Upper lobe of right lung (tissue), 1 donor: ENCODE measurements at regions not wholly inside any gene's neighbourhood (a gene's known extent, or its start where the extent isn't known, plus 50 kb on each side); places are given as distances from the start of the nearest gene placed in this dataset.

Experiments
- ATAC-seq: fragments of 200-7000 bp; cut with Tn5 transposase; one replicate; pipeline ENCODE4 v1.9.1; 2020; ENCODE audit warnings: mild to moderate bottlenecking, moderate library complexity
- DNase-seq: peaks from one replicate; pipeline ENCODE4 v3.0.0-alpha.2; 2020
- H3K27ac ChIP-seq: fragments of 200-600 bp; one replicate; pipeline ENCODE4 v1.8.0; 2022
- H3K27me3 ChIP-seq: fragments of 200-600 bp; one replicate; pipeline ENCODE4 v1.8.0; 2022; ENCODE audit warnings: mild to moderate bottlenecking
- H3K36me3 ChIP-seq: fragments of 200-600 bp; one replicate; pipeline ENCODE4 v1.8.0; 2022
- H3K4me1 ChIP-seq: fragments of 200-600 bp; one replicate; pipeline ENCODE4 v1.8.0; 2022
- H3K4me3 ChIP-seq: fragments of 200-600 bp; one replicate; pipeline ENCODE4 v1.8.0; 2022; ENCODE audit warnings: mild to moderate bottlenecking
- H3K9me3 ChIP-seq: fragments of 200-600 bp; one replicate; pipeline ENCODE4 v1.8.0; 2022
- intact Hi-C: fragments of 100-400 bp; cut with DNase I; formaldehyde crosslinking; loops from one replicate; pipeline ENCODE4 v1.11.0; 2022
- TF ChIP-seq, protein P1 (sequence below): fragments of 200-600 bp; IDR thresholded peaks from one replicate; pipeline ENCODE4 v1.8.0; 2022; ENCODE audit warnings: antibody characterized with exemption
- donor health status: DM: no; HTN: yes; CAD: no; lungs with severe emphysema.

DNA sequence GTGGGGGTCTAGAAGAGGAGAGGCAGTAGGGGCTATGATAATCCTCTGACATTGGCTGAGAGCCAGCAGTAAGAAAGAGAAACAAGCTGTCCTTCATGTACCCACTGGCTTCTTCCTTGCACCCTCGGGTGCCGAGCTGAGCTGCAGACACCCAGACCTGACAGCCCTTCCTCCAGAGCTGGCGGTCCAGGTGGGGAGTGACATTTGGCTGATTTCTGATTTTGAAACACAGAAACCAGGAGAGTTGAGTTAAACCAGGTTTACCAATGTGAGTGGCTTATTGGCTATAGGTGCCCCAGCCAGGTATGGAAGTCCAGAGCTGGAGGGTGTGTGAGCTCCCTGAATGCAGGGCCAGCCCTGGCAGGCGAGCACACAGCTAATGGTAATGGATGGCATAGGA, 59.2 kb downstream of the GADD45G start:
- Histone ChIP-seq H3K4me3 (no peak overlapping the region), H3K4me1 (peaks cover 58% of the 10 kb centered on the region), H3K36me3 (no peaks in the 10 kb centered on the region), H3K27me3 (no peaks in the 10 kb centered on the region), H3K9me3 (no peaks in the 10 kb centered on the region), H3K27ac (peak overlapping the region; percentile 77)
- intact Hi-C loops: no loop called here
- TF ChIP-seq, protein P1, sequence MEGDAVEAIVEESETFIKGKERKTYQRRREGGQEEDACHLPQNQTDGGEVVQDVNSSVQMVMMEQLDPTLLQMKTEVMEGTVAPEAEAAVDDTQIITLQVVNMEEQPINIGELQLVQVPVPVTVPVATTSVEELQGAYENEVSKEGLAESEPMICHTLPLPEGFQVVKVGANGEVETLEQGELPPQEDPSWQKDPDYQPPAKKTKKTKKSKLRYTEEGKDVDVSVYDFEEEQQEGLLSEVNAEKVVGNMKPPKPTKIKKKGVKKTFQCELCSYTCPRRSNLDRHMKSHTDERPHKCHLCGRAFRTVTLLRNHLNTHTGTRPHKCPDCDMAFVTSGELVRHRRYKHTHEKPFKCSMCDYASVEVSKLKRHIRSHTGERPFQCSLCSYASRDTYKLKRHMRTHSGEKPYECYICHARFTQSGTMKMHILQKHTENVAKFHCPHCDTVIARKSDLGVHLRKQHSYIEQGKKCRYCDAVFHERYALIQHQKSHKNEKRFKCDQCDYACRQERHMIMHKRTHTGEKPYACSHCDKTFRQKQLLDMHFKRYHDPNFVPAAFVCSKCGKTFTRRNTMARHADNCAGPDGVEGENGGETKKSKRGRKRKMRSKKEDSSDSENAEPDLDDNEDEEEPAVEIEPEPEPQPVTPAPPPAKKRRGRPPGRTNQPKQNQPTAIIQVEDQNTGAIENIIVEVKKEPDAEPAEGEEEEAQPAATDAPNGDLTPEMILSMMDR: no peak
- DNase-seq (no peak), ATAC-seq (no peak)

DNA sequence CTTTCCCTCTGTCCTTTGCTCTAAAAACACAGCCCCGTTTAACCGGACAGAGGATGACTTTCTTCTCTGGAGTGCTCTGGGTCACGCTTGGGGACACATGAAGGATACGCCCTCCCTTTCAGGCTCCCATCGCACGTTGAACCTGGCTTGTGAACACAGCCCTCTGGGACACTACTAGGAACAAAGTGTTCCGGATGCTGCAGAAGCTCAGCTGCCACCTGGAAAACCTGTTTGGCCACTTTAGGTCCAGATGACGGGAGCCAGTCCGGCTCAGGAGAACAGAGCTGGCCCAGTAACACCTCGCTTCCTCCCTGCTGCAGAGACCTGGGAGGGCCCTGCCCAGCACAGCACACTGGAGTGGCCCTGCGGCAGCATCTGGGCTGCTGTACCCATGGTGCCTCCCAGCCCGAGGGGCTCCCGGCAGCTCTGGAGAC, 60.1 kb downstream of the GADD45G start:
- H3K9me3 ChIP-seq: no peaks in the 10 kb centered on the region
- intact Hi-C loops: no loop called here
- H3K4me1 ChIP-seq: peaks cover 52% of the 10 kb centered on the region
- peak overlapping the region; percentile 77 for H3K27ac ChIP-seq
- no peaks in the 10 kb centered on the region for H3K27me3 ChIP-seq
- ATAC-seq: peak; percentile 72
- no peak overlapping the region for H3K4me3 ChIP-seq
- TF ChIP-seq, protein P1: no peak
- no peaks in the 10 kb centered on the region for H3K36me3 ChIP-seq
- peak; percentile 89 for DNase-seq

DNA sequence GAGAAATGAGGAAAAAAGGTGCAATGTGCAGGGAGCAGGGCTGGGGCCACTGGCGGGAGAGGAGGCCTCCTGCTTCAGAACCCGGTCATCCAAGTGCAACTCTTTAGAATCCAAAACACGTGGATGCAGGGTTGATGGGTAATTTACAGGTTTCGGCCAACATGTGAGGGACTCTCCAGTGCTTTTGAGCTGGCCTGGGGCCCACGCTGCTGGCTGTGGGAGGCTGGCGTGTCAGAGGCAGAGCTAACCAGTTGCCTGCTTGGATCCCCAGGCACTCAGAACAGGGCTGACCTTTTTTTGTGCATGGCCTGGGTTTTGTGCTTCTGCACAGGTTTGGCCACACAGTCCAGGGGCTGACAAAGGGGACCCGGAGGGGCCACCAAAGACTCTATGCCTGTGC, 61.6 kb downstream of the GADD45G start:
- peaks cover 39% of the 10 kb centered on the region for H3K4me1 ChIP-seq
- no peaks in the 10 kb centered on the region for H3K27me3 ChIP-seq
- TF ChIP-seq, protein P1: no peak
- DNase-seq: peak; percentile 60
- H3K4me3 ChIP-seq: no peak overlapping the region
- intact Hi-C loops: no loop called here
- no peaks in the 10 kb centered on the region for H3K9me3 ChIP-seq
- ATAC-seq: no peak
- H3K27ac ChIP-seq: peak overlapping the region; percentile 55
- H3K36me3 ChIP-seq: no peaks in the 10 kb centered on the region

DNA sequence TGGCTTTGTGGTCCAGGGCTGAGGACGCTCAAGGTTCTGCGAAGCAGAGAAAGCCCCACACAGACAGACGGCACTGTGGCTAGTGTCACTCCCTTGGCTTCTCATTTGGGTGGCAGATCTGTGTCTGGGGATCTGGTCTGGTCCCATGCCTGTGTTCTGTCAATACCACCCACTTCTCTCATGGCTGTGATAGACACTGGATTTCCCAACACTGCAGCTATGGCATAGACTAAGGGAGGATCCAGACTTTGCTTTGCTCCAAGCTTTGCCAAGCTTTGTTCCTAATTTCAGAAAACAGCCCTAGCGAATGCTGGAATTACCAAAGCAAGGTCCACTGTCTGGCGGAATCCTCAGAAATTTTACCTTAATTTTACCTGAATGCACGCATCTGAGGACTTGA, 62.1 kb downstream of the GADD45G start:
- Histone ChIP-seq H3K4me1 (peaks cover 33% of the 10 kb centered on the region), H3K4me3 (no peak overlapping the region), H3K9me3 (no peaks in the 10 kb centered on the region), H3K27me3 (no peaks in the 10 kb centered on the region), H3K27ac (peak overlapping the region; percentile 55), H3K36me3 (no peaks in the 10 kb centered on the region)
- DNase-seq (no peak), ATAC-seq (no peak)
- TF ChIP-seq, protein P1: no peak
- intact Hi-C loops: no loop called here

DNA sequence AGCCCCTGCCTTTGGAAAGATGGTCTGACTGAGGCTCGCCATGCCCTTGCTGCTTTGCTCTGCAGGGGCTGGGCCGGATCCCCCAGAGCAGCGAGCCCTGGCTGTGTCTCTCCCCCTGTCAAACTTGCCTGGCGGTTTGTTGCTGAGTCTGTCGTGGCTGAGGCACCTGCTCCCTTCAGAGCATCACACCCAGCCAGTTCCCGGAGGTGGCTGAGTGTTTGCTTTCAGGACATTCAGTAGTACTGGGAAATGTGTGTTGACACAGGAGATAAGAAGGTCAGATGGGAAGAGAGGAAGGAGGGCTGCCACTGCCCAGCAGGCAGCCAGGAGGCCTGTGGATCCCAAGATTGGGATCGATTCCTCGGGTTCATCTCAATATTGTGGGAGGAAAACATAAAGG, 62.9 kb downstream of the GADD45G start:
- peak; percentile 76 for ATAC-seq
- Histone ChIP-seq H3K27me3 (no peaks in the 10 kb centered on the region), H3K27ac (peak overlapping the region; percentile 55), H3K9me3 (no peaks in the 10 kb centered on the region), H3K36me3 (no peaks in the 10 kb centered on the region), H3K4me3 (no peak overlapping the region), H3K4me1 (peaks cover 27% of the 10 kb centered on the region)
- intact Hi-C loops: no loop called here
- TF ChIP-seq, protein P1: no peak
- DNase-seq: peak; percentile 82

DNA sequence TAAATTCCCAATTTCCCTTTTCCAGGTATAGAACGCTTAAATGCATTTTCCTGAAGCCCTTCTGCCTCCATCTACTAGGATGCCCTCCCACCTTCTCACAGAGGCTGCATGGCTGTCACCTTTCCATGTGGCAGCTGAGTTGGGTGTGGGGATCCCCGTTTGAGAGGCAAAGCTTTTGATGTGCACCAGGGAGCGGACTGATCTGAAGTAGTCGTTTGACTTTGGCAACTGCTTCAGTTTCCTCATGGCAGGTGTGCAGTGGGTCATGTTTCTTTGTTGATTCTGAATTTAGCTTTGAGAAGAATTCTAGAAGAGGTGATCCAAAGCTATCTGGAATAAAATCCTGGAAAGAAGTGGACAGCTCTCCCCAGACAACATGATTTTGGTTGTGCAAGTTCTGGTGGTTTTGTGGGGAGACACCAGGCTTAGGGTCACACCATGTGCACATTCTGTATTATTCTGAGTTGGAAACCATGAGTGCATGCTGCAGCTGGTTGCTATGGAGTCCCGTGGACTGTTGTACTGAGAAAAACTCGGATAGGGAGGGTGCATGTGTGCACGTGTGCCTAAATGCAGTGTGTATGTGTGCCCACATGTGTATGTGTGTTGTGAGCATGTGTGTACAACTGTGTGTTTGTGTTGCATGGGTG, 63.5 kb downstream of the GADD45G start:
- H3K27ac ChIP-seq: peak overlapping the region; percentile 55
- intact Hi-C loops: no loop called here
- no peak overlapping the region for H3K4me3 ChIP-seq
- H3K9me3 ChIP-seq: no peaks in the 10 kb centered on the region
- H3K4me1 ChIP-seq: peaks cover 21% of the 10 kb centered on the region
- H3K27me3 ChIP-seq: no peaks in the 10 kb centered on the region
- no peaks in the 10 kb centered on the region for H3K36me3 ChIP-seq
- DNase-seq (no peak), ATAC-seq (no peak)
- TF ChIP-seq, protein P1: no peak
